GM12878 (cell line): ENCODE measurements at regions not wholly inside any gene's neighbourhood (a gene's known extent, or its start where the extent isn't known, plus 50 kb on each side); places are given as distances from the start of the nearest gene placed in this dataset.
"Not testable (repeated sequence)": the region's sequence is repeated elsewhere in the genome, so short reads cannot be mapped to it uniquely, and the experiment has no call there.

Experiments used
- ATAC-seq: fragments of 200-7000 bp; cut with Tn5 transposase; 3 replicates; pipeline ENCODE4 v1.9.1; 2020; ENCODE audit warnings: mild to moderate bottlenecking, moderate library complexity
- BruUV-seq: library from RNA; stranded (reverse); fragments of 400-500 nt; replicated peaks from 2 replicates; lab custom pipeline; 2021; lab: Mats Ljungman, UMichigan
- CTCF ChIA-PET: fragments of 300-600 bp; sonication (Branson Sonifier 250); formaldehyde crosslinking; extraction: SDS; loops from one replicate; lab custom pipeline; 2021; ENCODE audit warnings: inconsistent platforms; lab: Yijun Ruan, JAX
- POLR2A ChIA-PET: fragments of 350-600 bp; formaldehyde crosslinking; extraction: SDS; loops from one replicate; lab custom pipeline; 2021; ENCODE audit warnings: inconsistent platforms; lab: Charles Lee
- RAD21 ChIA-PET: fragments of 300-600 bp; sonication (Branson Sonifier 250); formaldehyde crosslinking; loops from one replicate; lab custom pipeline; 2023; ENCODE audit warnings: antibody characterized with exemption; ENCODE audit not compliant: unreplicated experiment; lab: Charles Lee
- SMC1A ChIA-PET: fragments of 300-600 bp; sonication (Branson Sonifier 250); formaldehyde crosslinking; loops from one replicate; lab custom pipeline; 2023; ENCODE audit not compliant: unreplicated experiment, uncharacterized antibody; lab: Charles Lee
- DNase-seq: peaks from one replicate; pipeline ENCODE4 v3.0.0-alpha.2; 2011; ENCODE audit warnings: low read depth, low spot score
- FAIRE-seq: peaks from 3 replicates; lab custom pipeline; 2011; peaks lifted over from hg19 to GRCh38; lab: Jason Lieb, UNC
- H2AFZ ChIP-seq: 2 replicates; pipeline ENCODE4 v1.6.0; 2011; ENCODE audit warnings: low read depth, low read length, control low read depth; ENCODE audit not compliant: control insufficient read depth
- H3K27ac ChIP-seq: 2 replicates; pipeline ENCODE4 v1.5.1; 2011; ENCODE audit warnings: control low read depth; ENCODE audit not compliant: control insufficient read depth, insufficient read depth
- H3K27me3 ChIP-seq, 2 experiments: replicated peaks in 1 of 2; 2 replicates each; pipeline versions ENCODE4 v1.6.0 to v1.6.1; 2011; ENCODE audit warnings: low read length in 1 of 2; ENCODE audit not compliant: control insufficient read depth in 2 of 2, insufficient read depth in 2 of 2
- H3K36me3 ChIP-seq, 2 experiments: 2 replicates each; pipeline ENCODE4 v1.5.1; 2011; ENCODE audit warnings: low read length in 1 of 2; ENCODE audit not compliant: control insufficient read depth in 2 of 2, insufficient read depth in 2 of 2
- H3K4me1 ChIP-seq: 2 replicates; pipeline ENCODE4 v1.6.1; 2011; ENCODE audit warnings: mild to moderate bottlenecking, low read length, moderate library complexity, mixed read lengths; ENCODE audit not compliant: control insufficient read depth, insufficient read depth
- H3K4me2 ChIP-seq: 2 replicates; pipeline ENCODE4 v1.6.0; 2011; ENCODE audit warnings: control low read depth; ENCODE audit not compliant: control insufficient read depth, insufficient read depth
- H3K4me3 ChIP-seq: fragments of 200-600 bp; sonication (generic); 2 replicates; pipeline ENCODE4 v1.5.1; 2016
- H3K79me2 ChIP-seq: 2 replicates; pipeline ENCODE4 v1.6.0; 2011; ENCODE audit warnings: low read length; ENCODE audit not compliant: control insufficient read depth, insufficient read depth
- H3K9ac ChIP-seq: 2 replicates; pipeline ENCODE4 v1.8.0; 2011; ENCODE audit warnings: low read length, control low read depth, mixed read lengths; ENCODE audit not compliant: control insufficient read depth, insufficient read depth
- H3K9me3 ChIP-seq: replicated peaks from 3 replicates; pipeline ENCODE4 v1.5.1; 2011; ENCODE audit warnings: mild to moderate bottlenecking, low read length; ENCODE audit not compliant: control insufficient read depth, insufficient read depth
- H4K20me1 ChIP-seq: 2 replicates; pipeline ENCODE4 v1.6.0; 2011; ENCODE audit not compliant: control insufficient read depth, insufficient read depth
- BCL11A ChIP-seq: IDR thresholded peaks from 2 replicates; pipeline ENCODE4 v1.6.1; 2011; ENCODE audit warnings: low read depth, low read length
- SMAD5 ChIP-seq: IDR thresholded peaks from 2 replicates; pipeline ENCODE4 v1.6.1; 2016; ENCODE audit warnings: antibody characterized with exemption, low read depth
- WGBS: methylation state at CpG from one replicate; pipeline ENCODE4 v1.1.6; 2016; ENCODE audit warnings: low lambda C conversion rate; ENCODE audit not compliant: insufficient replicate concordance, insufficient coverage; ENCODE audit errors: missing lambda C conversion rate; 5-methylcytosine and 5-hydroxymethylcytosine counted together
- in situ Hi-C: fragments of 300-500 bp; cut with MboI; formaldehyde crosslinking; loops from 9 replicates; pipeline ENCODE4 v1.14.3; 2018; ENCODE audit warnings: mixed read lengths
- intact Hi-C: fragments of 100-400 bp; cut with micrococcal nuclease; formaldehyde crosslinking; loops from one replicate; pipeline ENCODE4 v1.14.2; 2022; ENCODE audit not compliant: unreplicated experiment
- TF ChIP-seq, protein P1 (sequence below): fragments of 450-650 bp; IDR thresholded peaks from 2 replicates; pipeline ENCODE4 v1.6.1; 2018; ENCODE audit warnings: mild to moderate bottlenecking, low read depth, moderate library complexity; ENCODE audit not compliant: partially characterized antibody
- TF ChIP-seq, protein P2 (sequence below): fragments of 450-650 bp; IDR thresholded peaks from 2 replicates; pipeline ENCODE4 v1.6.1; 2017; ENCODE audit warnings: low read depth, mild to moderate bottlenecking, moderate library complexity

DNA sequence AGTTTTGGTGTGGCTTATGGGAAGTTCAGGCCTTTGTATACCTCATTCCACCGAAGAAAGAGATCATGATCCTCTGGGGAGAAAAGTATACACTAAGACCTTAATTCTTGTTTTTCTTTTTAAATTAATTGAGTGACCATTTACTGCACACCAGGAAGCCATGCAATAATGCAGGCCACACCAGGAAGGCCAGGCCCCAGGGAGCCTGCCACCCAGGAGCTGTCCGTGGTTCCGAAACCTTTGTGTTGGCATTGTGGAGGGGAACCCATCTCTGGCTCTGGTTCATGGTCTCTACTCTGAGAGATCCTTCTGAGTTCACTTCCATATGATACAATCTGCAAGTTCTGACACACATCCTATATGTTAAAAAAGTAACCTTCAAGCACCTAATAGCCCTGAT lies 291.8 kb downstream of the MIAT start (continued):
- TF ChIP-seq, protein P1, sequence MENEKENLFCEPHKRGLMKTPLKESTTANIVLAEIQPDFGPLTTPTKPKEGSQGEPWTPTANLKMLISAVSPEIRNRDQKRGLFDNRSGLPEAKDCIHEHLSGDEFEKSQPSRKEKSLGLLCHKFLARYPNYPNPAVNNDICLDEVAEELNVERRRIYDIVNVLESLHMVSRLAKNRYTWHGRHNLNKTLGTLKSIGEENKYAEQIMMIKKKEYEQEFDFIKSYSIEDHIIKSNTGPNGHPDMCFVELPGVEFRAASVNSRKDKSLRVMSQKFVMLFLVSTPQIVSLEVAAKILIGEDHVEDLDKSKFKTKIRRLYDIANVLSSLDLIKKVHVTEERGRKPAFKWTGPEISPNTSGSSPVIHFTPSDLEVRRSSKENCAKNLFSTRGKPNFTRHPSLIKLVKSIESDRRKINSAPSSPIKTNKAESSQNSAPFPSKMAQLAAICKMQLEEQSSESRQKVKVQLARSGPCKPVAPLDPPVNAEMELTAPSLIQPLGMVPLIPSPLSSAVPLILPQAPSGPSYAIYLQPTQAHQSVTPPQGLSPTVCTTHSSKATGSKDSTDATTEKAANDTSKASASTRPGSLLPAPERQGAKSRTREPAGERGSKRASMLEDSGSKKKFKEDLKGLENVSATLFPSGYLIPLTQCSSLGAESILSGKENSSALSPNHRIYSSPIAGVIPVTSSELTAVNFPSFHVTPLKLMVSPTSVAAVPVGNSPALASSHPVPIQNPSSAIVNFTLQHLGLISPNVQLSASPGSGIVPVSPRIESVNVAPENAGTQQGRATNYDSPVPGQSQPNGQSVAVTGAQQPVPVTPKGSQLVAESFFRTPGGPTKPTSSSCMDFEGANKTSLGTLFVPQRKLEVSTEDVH, result no peak

DNA sequence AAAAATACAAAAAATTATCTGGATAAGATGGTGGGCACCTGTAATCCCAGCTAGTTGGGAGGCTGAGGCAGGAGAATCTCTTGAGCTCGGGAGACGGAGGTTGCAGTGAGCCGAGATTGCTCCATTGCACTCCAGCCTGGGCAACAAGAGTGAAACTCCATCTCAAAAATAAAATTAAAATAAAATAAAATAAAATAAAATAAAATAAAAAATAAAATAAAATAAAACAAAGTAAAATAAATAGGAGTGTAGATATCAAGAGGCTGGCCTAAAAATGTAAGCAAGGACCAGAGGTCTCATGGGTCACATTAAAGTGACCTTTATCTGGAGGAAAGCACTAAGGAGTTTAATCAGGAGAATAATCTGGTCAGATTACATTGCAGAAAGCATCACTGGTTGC lies 293.8 kb downstream of the MIAT start:
- H3K36me3 ChIP-seq, H3K9me3 ChIP-seq, H3K27ac ChIP-seq, CTCF ChIA-PET, H3K27me3 ChIP-seq, intact Hi-C loops, BruUV-seq, FAIRE-seq, DNase-seq, in situ Hi-C loops, H3K4me2 ChIP-seq, ATAC-seq, H3K9ac ChIP-seq, H2AFZ ChIP-seq, RAD21 ChIA-PET, H3K79me2 ChIP-seq, H3K4me3 ChIP-seq, SMC1A ChIA-PET, POLR2A ChIA-PET, H3K4me1 ChIP-seq, H4K20me1 ChIP-seq: not testable (repeated sequence)
- 39% methylated on average over 3 of the region's 3 CpGs for WGBS

DNA sequence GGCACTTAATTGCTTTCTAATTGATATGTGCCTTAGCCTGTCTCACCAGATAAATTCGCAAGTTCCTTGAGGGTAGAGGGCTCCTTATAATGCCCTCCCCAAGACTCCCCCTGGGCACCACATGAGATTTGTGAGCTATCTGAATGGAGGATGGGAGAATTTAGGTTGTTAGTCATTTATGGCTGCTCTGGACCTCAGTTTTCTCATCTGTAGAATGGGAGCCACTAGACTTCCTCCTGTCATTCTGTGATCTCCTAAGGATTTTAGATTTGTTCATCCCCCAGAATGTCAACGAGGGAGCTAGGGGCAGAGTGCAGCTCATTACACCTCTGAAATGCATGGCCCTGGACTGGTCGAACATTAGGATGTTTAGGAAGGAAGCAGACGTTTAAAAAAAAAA lies 294.6 kb downstream of the MIAT start:
- ChIA-PET POLR2A (no interaction called here), RAD21 (no interaction called here), CTCF (no interaction called here), SMC1A (no interaction called here)
- ATAC-seq (no peak), FAIRE-seq (no peak), DNase-seq (no peak)
- Histone ChIP-seq H3K9me3 (no peaks in the 10 kb centered on the region), H3K27ac (no peak overlapping the region), H3K79me2 (no peaks in the 10 kb centered on the region), H3K9ac (no peak overlapping the region), H3K27me3 (peaks cover 0 to 3% of the 10 kb centered on the region in 2 experiments; a peak in 2 of 4 replicates), H4K20me1 (no peaks in the 10 kb centered on the region), H3K36me3 (no peaks in the 10 kb centered on the region), H3K4me2 (no peak overlapping the region), H2AFZ (no peak overlapping the region)
- BruUV-seq, result no TSS peak
- in situ Hi-C loops, result no loop called here
- intact Hi-C loops, result no loop called here
- 2% methylated on average over 4 of the region's 4 CpGs for WGBS
- TF ChIP-seq BCL11A (no peak), SMAD5 (no peak)
- TF ChIP-seq, protein P2, sequence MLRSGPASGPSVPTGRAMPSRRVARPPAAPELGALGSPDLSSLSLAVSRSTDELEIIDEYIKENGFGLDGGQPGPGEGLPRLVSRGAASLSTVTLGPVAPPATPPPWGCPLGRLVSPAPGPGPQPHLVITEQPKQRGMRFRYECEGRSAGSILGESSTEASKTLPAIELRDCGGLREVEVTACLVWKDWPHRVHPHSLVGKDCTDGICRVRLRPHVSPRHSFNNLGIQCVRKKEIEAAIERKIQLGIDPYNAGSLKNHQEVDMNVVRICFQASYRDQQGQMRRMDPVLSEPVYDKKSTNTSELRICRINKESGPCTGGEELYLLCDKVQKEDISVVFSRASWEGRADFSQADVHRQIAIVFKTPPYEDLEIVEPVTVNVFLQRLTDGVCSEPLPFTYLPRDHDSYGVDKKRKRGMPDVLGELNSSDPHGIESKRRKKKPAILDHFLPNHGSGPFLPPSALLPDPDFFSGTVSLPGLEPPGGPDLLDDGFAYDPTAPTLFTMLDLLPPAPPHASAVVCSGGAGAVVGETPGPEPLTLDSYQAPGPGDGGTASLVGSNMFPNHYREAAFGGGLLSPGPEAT, result no peak
- TF ChIP-seq, all 136 proteins: peak for 0
- Histone ChIP-seq H3K4me3 (no peak overlapping the region), H3K4me1 (no peaks in the 10 kb centered on the region)
